Left renal cortex interstitium (tissue), 4 donors: ENCODE measurements at regions not wholly inside any gene's neighbourhood (a gene's known extent, or its start where the extent isn't known, plus 50 kb on each side); places are given as distances from the start of the nearest gene placed in this dataset.

Source experiments
- DNase-seq, 4 donors: peaks; one replicate each; pipeline ENCODE4 v3.0.0-alpha.2; 2013; ENCODE audit warnings: low read depth in 4 of 4, low spot score in 2 of 4, missing footprints in 1 of 4

- no peak for DNase-seq
Measured at GRCh38 chrX:88526385-88526784, 220.6 kb upstream of the CPXCR1 start.

GRCh38 chrX:88558421-88558820 is 188.6 kb upstream of the CPXCR1 start:
- DNase-seq: no peak

- DNase-seq: no peak
Measured at GRCh38 chrX:88560673-88561330, 186.2 kb upstream of the CPXCR1 start.

- no peak for DNase-seq
Measured at GRCh38 chrX:88584283-88584682, 162.7 kb upstream of the CPXCR1 start.

- DNase-seq: no peak
Measured at GRCh38 chrX:88586317-88586716, 160.7 kb upstream of the CPXCR1 start.

- no peak for DNase-seq
Measured at GRCh38 chrX:88603237-88603636, 143.8 kb upstream of the CPXCR1 start.

- peak in 3 of 4 donors; percentile 0 to 33 (median 21) for DNase-seq
Measured at GRCh38 chrX:88604433-88605221, 142.4 kb upstream of the CPXCR1 start.

- DNase-seq: peak in 2 of 4 donors; percentile 0 to 1
Measured at GRCh38 chrX:88605222-88605583, 141.8 kb upstream of the CPXCR1 start.

- DNase-seq: no peak
Measured at GRCh38 chrX:88612870-88613329, 134.1 kb upstream of the CPXCR1 start.

GRCh38 chrX:88613338-88613737 is 133.7 kb upstream of the CPXCR1 start:
- DNase-seq: peak in 2 of 4 donors; percentile 0 to 9

GRCh38 chrX:88621278-88621677 is 125.7 kb upstream of the CPXCR1 start:
- no peak for DNase-seq

- DNase-seq: no peak
Measured at GRCh38 chrX:88655460-88655859, 91.6 kb upstream of the CPXCR1 start.

GRCh38 chrX:88660836-88661235 is 86.2 kb upstream of the CPXCR1 start:
- DNase-seq: no peak

GRCh38 chrX:88672261-88672660 is 74.8 kb upstream of the CPXCR1 start:
- DNase-seq: no peak
